B cell (primary cell): ENCODE measurements at regions not wholly inside any gene's neighbourhood (a gene's known extent, or its start where the extent isn't known, plus 50 kb on each side); places are given as distances from the start of the nearest gene placed in this dataset.

Experiments
- ATAC-seq: fragments of 200-7000 bp; cut with Tn5 transposase; one replicate; pipeline ENCODE4 v1.10.0; 2021; ENCODE audit warnings: low read depth, mild to moderate bottlenecking, moderate number of reproducible peaks, moderate library complexity
- CTCF ChIA-PET: fragments of 350-600 bp; sonication (Branson Sonifier 250); formaldehyde crosslinking; loops from one replicate; lab custom pipeline; 2021; ENCODE audit warnings: antibody characterized with exemption, inconsistent platforms; lab: Charles Lee
- POLR2A ChIA-PET: fragments of 350-600 bp; sonication (Branson Sonifier 250); formaldehyde crosslinking; loops from one replicate; lab custom pipeline; 2021; ENCODE audit warnings: antibody characterized with exemption; lab: Charles Lee
- DNase-seq: peaks from one replicate; pipeline ENCODE4 v3.0.0; 2013
- H2AFZ ChIP-seq: 2 replicates; pipeline ENCODE4 v1.6.1; 2012; ENCODE audit warnings: mild to moderate bottlenecking, low read depth, low read length; ENCODE audit not compliant: insufficient read depth, poor library complexity, severe bottlenecking
- H3K27ac ChIP-seq, 2 donors: 1 replicate in 1 of 2; 2 replicates in 1 of 2; pipeline ENCODE4 v1.5.1; 2012 to 2013; ENCODE audit warnings: low read length in 2 of 2, mild to moderate bottlenecking in 2 of 2, moderate library complexity in 1 of 2
- H3K27me3 ChIP-seq, 4 experiments: fragments of 200-600 bp in 1 of 4; sonication (generic) in 1 of 4; replicated peaks in 1 of 4; 1 replicate in 2 of 4; 2 replicates in 2 of 4; pipeline versions ENCODE4 v1.6.1 to v1.7.0; 2013 to 2016; ENCODE audit warnings: low read length in 3 of 4, mild to moderate bottlenecking in 2 of 4, mixed read lengths in 1 of 4, moderate library complexity in 1 of 4; ENCODE audit not compliant: insufficient read depth in 4 of 4, control insufficient read depth in 3 of 4; ENCODE audit errors: control extremely low read depth in 1 of 4
- H3K36me3 ChIP-seq, 2 experiments: replicated peaks in 1 of 2; 1 replicate in 1 of 2; 2 replicates in 1 of 2; pipeline versions ENCODE4 v1.6.1 to v1.7.1; 2013; ENCODE audit warnings: low read length in 1 of 2; ENCODE audit not compliant: insufficient read depth in 2 of 2, control insufficient read depth in 1 of 2; ENCODE audit errors: control extremely low read depth in 1 of 2, extremely low read depth in 1 of 2
- H3K4me1 ChIP-seq, 2 donors: fragments of 200-600 bp in 1 of 2; sonication (generic) in 1 of 2; 1 replicate in 1 of 2; 2 replicates in 1 of 2; pipeline versions ENCODE4 v1.5.1 to v1.6.1; 2013 to 2017; ENCODE audit warnings: low read length in 2 of 2; ENCODE audit not compliant: control insufficient read depth in 2 of 2, insufficient read depth in 2 of 2
- H3K4me2 ChIP-seq: replicated peaks from 2 replicates; pipeline ENCODE3; 2012; ENCODE audit warnings: mild to moderate bottlenecking, low read depth, low read length; ENCODE audit not compliant: poor library complexity, severe bottlenecking
- H3K4me3 ChIP-seq, 5 experiments: fragments of 200-600 bp in 1 of 5; sonication (generic) in 1 of 5; 1 replicate in 3 of 5; 2 replicates in 2 of 5; pipeline versions ENCODE4 v1.5.1 to v1.7.0; 2011 to 2016; ENCODE audit warnings: low read length in 4 of 5, mild to moderate bottlenecking in 4 of 5, low read depth in 2 of 5, control low read depth in 1 of 5, moderate library complexity in 1 of 5; ENCODE audit not compliant: insufficient read depth in 1 of 5; ENCODE audit errors: control extremely low read depth in 1 of 5, extremely low read depth in 1 of 5
- H3K79me2 ChIP-seq: fragments of 200-600 bp; sonication (generic); one replicate; pipeline ENCODE4 v1.6.0; 2016; ENCODE audit warnings: low read length; ENCODE audit not compliant: control insufficient read depth, insufficient read depth
- H3K9ac ChIP-seq: fragments of 200-600 bp; sonication (generic); 2 replicates; pipeline ENCODE4 v1.6.1; 2017; ENCODE audit warnings: mild to moderate bottlenecking, low read length, moderate library complexity
- H3K9me3 ChIP-seq, 3 donors: one replicate each; pipeline versions ENCODE4 v1.6.1 to v1.7.1; 2013; ENCODE audit warnings: low read length in 2 of 3; ENCODE audit not compliant: control insufficient read depth in 2 of 3, insufficient read depth in 1 of 3; ENCODE audit errors: control extremely low read depth in 1 of 3
- H4K20me1 ChIP-seq: 2 replicates; pipeline ENCODE4 v1.6.0; 2012; ENCODE audit warnings: mild to moderate bottlenecking, low read length; ENCODE audit not compliant: insufficient read depth, control insufficient read depth, poor library complexity, severe bottlenecking
- H3K27ac Mint-ChIP-seq: one replicate; pipeline ENCODE4 v1.8.0; 2021; ENCODE audit warnings: mixed read lengths
- H3K27me3 Mint-ChIP-seq: one replicate; pipeline ENCODE4 v1.8.0; 2021; ENCODE audit warnings: mixed read lengths
- H3K4me1 Mint-ChIP-seq: one replicate; pipeline ENCODE4 v1.8.0; 2021; ENCODE audit warnings: mixed read lengths
- H3K4me3 Mint-ChIP-seq: one replicate; pipeline ENCODE4 v1.8.0; 2021; ENCODE audit warnings: mixed read lengths
- H3K9me3 Mint-ChIP-seq: one replicate; pipeline ENCODE4 v1.8.0; 2022; ENCODE audit warnings: mixed read lengths; ENCODE audit not compliant: insufficient read depth
- EZH2 ChIP-seq: IDR thresholded peaks from 2 replicates; pipeline ENCODE4 v1.6.1; 2012; ENCODE audit warnings: borderline replicate concordance, low read depth, mild to moderate bottlenecking, moderate library complexity, low read length; ENCODE audit not compliant: insufficient read depth, poor library complexity, severe bottlenecking
- WGBS: methylation state at CpG from one replicate; pipeline ENCODE4 v1.1.5; 2013; ENCODE audit warnings: missing lambda C conversion rate; ENCODE audit not compliant: insufficient coverage; 5-methylcytosine and 5-hydroxymethylcytosine counted together
- intact Hi-C: fragments of 100-400 bp; cut with micrococcal nuclease; formaldehyde crosslinking; loops from one replicate; pipeline ENCODE4 v1.10.0; 2022
- TF ChIP-seq, protein P1 (sequence below): fragments of 200-600 bp; IDR thresholded peaks from one replicate; pipeline ENCODE4 v1.8.0; 2022; ENCODE audit warnings: antibody characterized with exemption, mild to moderate bottlenecking

DNA sequence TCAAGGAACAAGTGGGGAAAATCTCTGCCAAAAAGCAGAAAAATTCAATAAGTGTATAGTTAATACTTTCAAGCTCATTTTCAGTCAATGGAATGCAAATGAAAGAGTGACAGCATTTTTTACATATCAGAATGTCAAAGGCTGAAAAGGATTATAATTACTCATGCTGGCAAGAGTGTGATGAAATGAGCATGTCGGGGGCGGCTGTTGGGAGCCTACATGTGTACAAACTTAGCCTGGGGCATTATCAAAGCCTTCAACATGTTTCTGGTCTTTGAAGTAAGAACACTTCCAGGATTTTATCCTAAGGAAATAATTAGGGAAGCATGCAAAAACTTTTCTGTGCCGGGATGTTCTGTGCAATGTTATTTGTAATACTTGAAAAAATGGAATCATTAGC, 221.7 kb upstream of the LYZL1 start:
- Histone ChIP-seq H4K20me1 (no peaks in the 10 kb centered on the region), H2AFZ (no peak overlapping the region), H3K4me3 (no peak overlapping the region), H3K4me2 (no peak overlapping the region), H3K27me3 (no peaks in the 10 kb centered on the region), H3K27ac (no peak overlapping the region), H3K9ac (no peak overlapping the region), H3K9me3 (no peaks in the 10 kb centered on the region), H3K79me2 (no peaks in the 10 kb centered on the region), H3K36me3 (no peaks in the 10 kb centered on the region), H3K4me1 (no peaks in the 10 kb centered on the region)
- DNase-seq (no peak), ATAC-seq (no peak)
- Mint-ChIP-seq H3K27ac (no peak overlapping the region), H3K27me3 (no peaks in the 10 kb centered on the region), H3K4me3 (no peak overlapping the region), H3K4me1 (no peaks in the 10 kb centered on the region), H3K9me3 (no peaks in the 10 kb centered on the region)
- WGBS, result 100% methylated on average over 2 of the region's 3 CpGs
- TF ChIP-seq, protein P1, sequence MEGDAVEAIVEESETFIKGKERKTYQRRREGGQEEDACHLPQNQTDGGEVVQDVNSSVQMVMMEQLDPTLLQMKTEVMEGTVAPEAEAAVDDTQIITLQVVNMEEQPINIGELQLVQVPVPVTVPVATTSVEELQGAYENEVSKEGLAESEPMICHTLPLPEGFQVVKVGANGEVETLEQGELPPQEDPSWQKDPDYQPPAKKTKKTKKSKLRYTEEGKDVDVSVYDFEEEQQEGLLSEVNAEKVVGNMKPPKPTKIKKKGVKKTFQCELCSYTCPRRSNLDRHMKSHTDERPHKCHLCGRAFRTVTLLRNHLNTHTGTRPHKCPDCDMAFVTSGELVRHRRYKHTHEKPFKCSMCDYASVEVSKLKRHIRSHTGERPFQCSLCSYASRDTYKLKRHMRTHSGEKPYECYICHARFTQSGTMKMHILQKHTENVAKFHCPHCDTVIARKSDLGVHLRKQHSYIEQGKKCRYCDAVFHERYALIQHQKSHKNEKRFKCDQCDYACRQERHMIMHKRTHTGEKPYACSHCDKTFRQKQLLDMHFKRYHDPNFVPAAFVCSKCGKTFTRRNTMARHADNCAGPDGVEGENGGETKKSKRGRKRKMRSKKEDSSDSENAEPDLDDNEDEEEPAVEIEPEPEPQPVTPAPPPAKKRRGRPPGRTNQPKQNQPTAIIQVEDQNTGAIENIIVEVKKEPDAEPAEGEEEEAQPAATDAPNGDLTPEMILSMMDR, result no peak
- no peak for TF ChIP-seq EZH2
- CTCF ChIA-PET, result no interaction called here
- POLR2A ChIA-PET, result no interaction called here
- intact Hi-C loops, result no loop called here

DNA sequence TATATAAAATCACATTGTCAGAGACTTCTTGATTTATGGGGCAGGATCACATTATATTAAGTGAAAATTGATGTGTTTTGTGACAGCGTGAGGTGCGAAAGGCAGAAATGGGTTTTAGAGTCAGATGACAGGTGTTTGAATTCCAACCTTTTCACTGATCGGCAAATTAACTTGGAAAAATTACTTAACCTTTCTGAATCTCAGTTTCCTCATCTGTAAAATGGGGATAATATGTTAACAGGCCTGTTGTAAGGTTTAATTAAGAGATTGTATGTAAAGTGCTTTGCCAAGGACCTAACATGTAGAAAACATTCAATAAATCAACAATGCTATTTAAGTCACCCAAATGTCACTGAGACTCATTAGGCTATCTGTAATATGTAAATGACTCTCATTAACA, 221.2 kb upstream of the LYZL1 start:
- Histone ChIP-seq H3K4me2 (no peak overlapping the region), H3K27me3 (no peaks in the 10 kb centered on the region), H4K20me1 (no peaks in the 10 kb centered on the region), H3K4me3 (no peak overlapping the region), H3K4me1 (no peaks in the 10 kb centered on the region), H2AFZ (no peak overlapping the region), H3K36me3 (no peaks in the 10 kb centered on the region), H3K79me2 (no peaks in the 10 kb centered on the region), H3K9me3 (no peaks in the 10 kb centered on the region), H3K27ac (no peak overlapping the region), H3K9ac (no peak overlapping the region)
- ATAC-seq, result no peak
- ChIA-PET CTCF (interaction anchor here (0.6 kb wide), 1 partner anchor 319 kb away, joined by 3 read pairs; no protein-coding TSS in a partner anchor), POLR2A (no interaction called here)
- Mint-ChIP-seq H3K27me3 (no peaks in the 10 kb centered on the region), H3K27ac (no peak overlapping the region), H3K9me3 (no peaks in the 10 kb centered on the region), H3K4me1 (no peaks in the 10 kb centered on the region), H3K4me3 (no peak overlapping the region)
- no peak for DNase-seq
- WGBS, result no CpG with 5 or more reads among the region's 3 CpGs
- intact Hi-C loops, result no loop called here
- TF ChIP-seq, protein P1, result no peak
- TF ChIP-seq EZH2, result no peak
